Panc1 (cell line): ENCODE measurements at regions not wholly inside any gene's neighbourhood (a gene's known extent, or its start where the extent isn't known, plus 50 kb on each side); places are given as distances from the start of the nearest gene placed in this dataset.

Experiments
- ATAC-seq: fragments of 200-7000 bp; cut with Tn5 transposase; 2 replicates; pipeline ENCODE4 v1.9.1; 2020; ENCODE audit warnings: mild to moderate bottlenecking, moderate library complexity
- BruUV-seq: library from RNA; stranded (reverse); fragments of 400-500 nt; replicated peaks from 2 replicates; lab custom pipeline; 2021; lab: Mats Ljungman, UMichigan
- CTCF ChIA-PET: fragments of 300-600 bp; sonication (Branson Sonifier 250); formaldehyde crosslinking; loops from one replicate; lab custom pipeline; 2022; ENCODE audit warnings: antibody characterized with exemption; lab: Charles Lee
- POLR2A ChIA-PET: fragments of 300-600 bp; sonication (Branson Sonifier 250); formaldehyde crosslinking; loops from one replicate; lab custom pipeline; 2022; ENCODE audit warnings: antibody characterized with exemption; lab: Charles Lee
- DNase-seq: peaks from one replicate; pipeline ENCODE4 v3.0.0-alpha.2; 2010; ENCODE audit warnings: low read depth, low spot score
- H3K27ac ChIP-seq: 2 replicates; pipeline ENCODE4 v1.5.1; 2011; ENCODE audit warnings: mild to moderate bottlenecking, low read length, inconsistent platforms
- H3K27me3 ChIP-seq: fragments of 200-500 bp; sonication (Bioruptor generic); 2 replicates; pipeline ENCODE4 v1.6.0; 2014; ENCODE audit warnings: low read length, inconsistent platforms; ENCODE audit not compliant: control insufficient read depth, insufficient read depth
- H3K36me3 ChIP-seq: fragments of 200-500 bp; sonication (Bioruptor generic); 2 replicates; pipeline ENCODE4 v1.5.1; 2014; ENCODE audit warnings: inconsistent platforms, mild to moderate bottlenecking, low read length, moderate library complexity; ENCODE audit not compliant: control insufficient read depth, insufficient read depth
- H3K4me1 ChIP-seq: 2 replicates; pipeline ENCODE4 v1.5.1; 2011; ENCODE audit warnings: inconsistent platforms, mild to moderate bottlenecking, low read length, moderate library complexity; ENCODE audit not compliant: control insufficient read depth, insufficient read depth
- H3K4me3 ChIP-seq, 2 experiments: 2 replicates each; pipeline ENCODE4 v1.5.1; 2011 to 2012; ENCODE audit warnings: low read depth in 2 of 2, low read length in 2 of 2, mild to moderate bottlenecking in 2 of 2, inconsistent platforms in 1 of 2, moderate library complexity in 1 of 2
- H3K9me3 ChIP-seq: fragments of 200-500 bp; sonication (Bioruptor generic); 2 replicates; pipeline ENCODE4 v1.5.1; 2014; ENCODE audit warnings: low read depth, mild to moderate bottlenecking, inconsistent platforms, low read length, moderate library complexity; ENCODE audit not compliant: control insufficient read depth, insufficient read depth
- POLR2AphosphoS5 ChIP-seq: IDR thresholded peaks from 2 replicates; pipeline ENCODE4 v1.6.1; 2012; ENCODE audit warnings: mild to moderate bottlenecking, low read depth, low read length, moderate library complexity
- REST ChIP-seq, 2 experiments: IDR thresholded peaks; 2 replicates each; pipeline ENCODE4 v1.6.1; 2011 to 2012; ENCODE audit warnings: low read depth in 2 of 2, control low read depth in 1 of 2, low read length in 1 of 2, mild to moderate bottlenecking in 1 of 2, moderate library complexity in 1 of 2; ENCODE audit not compliant: insufficient read depth in 1 of 2
- SIN3A ChIP-seq: IDR thresholded peaks from 2 replicates; pipeline ENCODE4 v1.6.1; 2012; ENCODE audit warnings: low read depth, mild to moderate bottlenecking, low read length, moderate library complexity, borderline replicate concordance; ENCODE audit not compliant: insufficient read depth
- TCF7L2 ChIP-seq: IDR thresholded peaks from 2 replicates; pipeline ENCODE4 v1.6.1; 2011; ENCODE audit warnings: mild to moderate bottlenecking, low read depth, low read length, inconsistent platforms
- in situ Hi-C: cut with HindIII; loops from 2 replicates; pipeline ENCODE4 v1.10.0; 2016; ENCODE audit warnings: low sequenced_read_pairs, low pct_unique_long_range_greater_than_20kb
- intact Hi-C: fragments of 100-400 bp; cut with micrococcal nuclease; formaldehyde crosslinking; loops from one replicate; pipeline ENCODE4 v1.10.0; 2022; ENCODE audit not compliant: unreplicated experiment
- TF ChIP-seq, protein P1 (sequence below): fragments of 450-650 bp; IDR thresholded peaks from 2 replicates; pipeline ENCODE4 v1.5.1; 2017; ENCODE audit warnings: mild to moderate bottlenecking

DNA sequence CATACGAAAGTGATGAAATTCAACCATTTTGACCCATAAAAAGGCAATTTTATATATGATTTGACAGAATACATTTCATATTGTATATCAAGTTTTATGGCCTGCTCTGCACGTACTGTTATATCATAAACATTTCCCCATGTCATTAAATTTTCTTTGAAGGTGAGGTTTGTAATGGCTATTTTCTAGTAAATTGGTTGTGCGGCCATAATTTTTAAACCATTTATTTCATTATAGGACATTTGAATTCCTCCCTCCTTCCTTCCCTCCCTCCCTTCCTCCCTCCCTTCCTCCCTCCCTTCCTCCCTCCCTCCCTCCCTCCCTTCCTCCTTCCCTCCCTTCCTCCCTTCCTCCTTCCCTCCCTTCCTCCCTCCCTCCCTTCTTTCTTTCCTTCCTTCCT lies 87.4 kb upstream of the AGBL1 start:
- Histone ChIP-seq H3K4me3 (no peak overlapping the region), H3K9me3 (no peaks in the 10 kb centered on the region), H3K4me1 (no peaks in the 10 kb centered on the region), H3K27me3 (no peaks in the 10 kb centered on the region), H3K27ac (no peak overlapping the region), H3K36me3 (no peaks in the 10 kb centered on the region)
- POLR2A ChIA-PET, result no interaction called here
- BruUV-seq, result no TSS peak
- DNase-seq, result no peak
- intact Hi-C loops, result no loop called here
- CTCF ChIA-PET, result interaction anchor here (0.7 kb wide), 1 partner anchor 111 kb away, joined by 3 read pairs; no protein-coding TSS in a partner anchor
- TF ChIP-seq, protein P1, sequence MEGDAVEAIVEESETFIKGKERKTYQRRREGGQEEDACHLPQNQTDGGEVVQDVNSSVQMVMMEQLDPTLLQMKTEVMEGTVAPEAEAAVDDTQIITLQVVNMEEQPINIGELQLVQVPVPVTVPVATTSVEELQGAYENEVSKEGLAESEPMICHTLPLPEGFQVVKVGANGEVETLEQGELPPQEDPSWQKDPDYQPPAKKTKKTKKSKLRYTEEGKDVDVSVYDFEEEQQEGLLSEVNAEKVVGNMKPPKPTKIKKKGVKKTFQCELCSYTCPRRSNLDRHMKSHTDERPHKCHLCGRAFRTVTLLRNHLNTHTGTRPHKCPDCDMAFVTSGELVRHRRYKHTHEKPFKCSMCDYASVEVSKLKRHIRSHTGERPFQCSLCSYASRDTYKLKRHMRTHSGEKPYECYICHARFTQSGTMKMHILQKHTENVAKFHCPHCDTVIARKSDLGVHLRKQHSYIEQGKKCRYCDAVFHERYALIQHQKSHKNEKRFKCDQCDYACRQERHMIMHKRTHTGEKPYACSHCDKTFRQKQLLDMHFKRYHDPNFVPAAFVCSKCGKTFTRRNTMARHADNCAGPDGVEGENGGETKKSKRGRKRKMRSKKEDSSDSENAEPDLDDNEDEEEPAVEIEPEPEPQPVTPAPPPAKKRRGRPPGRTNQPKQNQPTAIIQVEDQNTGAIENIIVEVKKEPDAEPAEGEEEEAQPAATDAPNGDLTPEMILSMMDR, result no peak
- TF ChIP-seq POLR2AphosphoS5, result no peak
- TF ChIP-seq REST (IDR thresholded peaks at IDR 0.05; ENCODE audit: insufficient read depth in 1 of 2, low read depth in 2 of 2, low read length in 1 of 2), result no peak
- TF ChIP-seq SIN3A, result no peak
- no peak for TF ChIP-seq TCF7L2
- no peak for ATAC-seq
- in situ Hi-C loops, result no loop called here

GRCh38 chr15:85993116-85993515 lies 86.6 kb upstream of the AGBL1 start:
- in situ Hi-C loops, result no loop called here
- H3K9me3 ChIP-seq, result no peaks in the 10 kb centered on the region
- no peak for DNase-seq
- H3K27me3 ChIP-seq, result no peaks in the 10 kb centered on the region
- BruUV-seq, result no TSS peak
- no peak overlapping the region for H3K27ac ChIP-seq
- no peaks in the 10 kb centered on the region for H3K36me3 ChIP-seq
- intact Hi-C loops, result no loop called here
- TF ChIP-seq, protein P1, result no peak
- TF ChIP-seq POLR2AphosphoS5 (no peak), REST (IDR thresholded peaks at IDR 0.05; ENCODE audit: insufficient read depth in 1 of 2, low read depth in 2 of 2, low read length in 1 of 2) (no peak), TCF7L2 (no peak), SIN3A (no peak)
- CTCF ChIA-PET, result no interaction called here
- no peak overlapping the region for H3K4me3 ChIP-seq
- POLR2A ChIA-PET, result no interaction called here
- H3K4me1 ChIP-seq, result no peaks in the 10 kb centered on the region
- ATAC-seq, result no peak
